HepG2 (cell line): ENCODE measurements at regions not wholly inside any gene's neighbourhood (a gene's known extent, or its start where the extent isn't known, plus 50 kb on each side); places are given as distances from the start of the nearest gene placed in this dataset.

Experiments used
- ATAC-seq: fragments of 200-7000 bp; cut with Tn5 transposase; 3 replicates; pipeline ENCODE4 v1.9.1; 2020; ENCODE audit warnings: mild to moderate bottlenecking, moderate library complexity
- BruUV-seq: library from RNA; stranded (reverse); fragments of 400-500 nt; replicated peaks from 2 replicates; lab custom pipeline; 2021; lab: Mats Ljungman, UMichigan
- CTCF ChIA-PET: fragments of 300-600 bp; formaldehyde crosslinking; extraction: SDS; loops from one replicate; lab custom pipeline; 2021; ENCODE audit warnings: low total read pairs, inconsistent platforms, low intra/inter-chr PET ratio; lab: Yijun Ruan, JAX
- POLR2A ChIA-PET: fragments of 350-600 bp; sonication (Branson Sonifier 250); formaldehyde crosslinking; loops from one replicate; lab custom pipeline; 2020; ENCODE audit warnings: antibody characterized with exemption, inconsistent platforms; lab: Yijun Ruan, JAX
- DNase-seq: peaks from one replicate; pipeline ENCODE4 v3.0.0-alpha.2; 2015; ENCODE audit warnings: low spot score
- FAIRE-seq: peaks from 3 replicates; lab custom pipeline; 2011; peaks lifted over from hg19 to GRCh38; lab: Jason Lieb, UNC
- H2AFZ ChIP-seq: one replicate; pipeline ENCODE4 v1.6.1; 2011; ENCODE audit warnings: low read length, inconsistent platforms
- H3K27ac ChIP-seq: fragments of 300-600 bp; 3 replicates; pipeline ENCODE4 v1.8.0; 2011; ENCODE audit warnings: mixed run types, mild to moderate bottlenecking, mixed read lengths, low read length, inconsistent platforms; ENCODE audit not compliant: insufficient read depth; ENCODE audit errors: extremely low read length
- H3K27me3 ChIP-seq, 2 experiments: fragments of 200-600 bp in 1 of 2; 2 replicates in 1 of 2; 3 replicates in 1 of 2; pipeline versions ENCODE4 v1.6.0 to v1.8.0; 2011; ENCODE audit warnings: low read length in 2 of 2, mild to moderate bottlenecking in 2 of 2, moderate library complexity in 2 of 2, inconsistent platforms in 1 of 2; ENCODE audit not compliant: insufficient read depth in 2 of 2, control insufficient read depth in 1 of 2
- H3K36me3 ChIP-seq, 2 experiments: fragments of 200-600 bp in 1 of 2; replicated peaks in 1 of 2; 2 replicates in 1 of 2; 3 replicates in 1 of 2; pipeline versions ENCODE4 v1.5.1 to v1.8.0; 2011; ENCODE audit warnings: low read length in 2 of 2, inconsistent platforms in 1 of 2; ENCODE audit not compliant: insufficient read depth in 2 of 2, control insufficient read depth in 1 of 2
- H3K4me1 ChIP-seq: 2 replicates; pipeline ENCODE4 v1.5.1; 2012; ENCODE audit warnings: low read length, inconsistent platforms; ENCODE audit not compliant: insufficient read depth
- H3K4me2 ChIP-seq: 2 replicates; pipeline ENCODE4 v1.6.0; 2011; ENCODE audit warnings: low read depth, low read length, inconsistent platforms
- H3K4me3 ChIP-seq, 3 experiments: fragments of 200-600 bp in 1 of 3; sonication (generic), shearing (Covaris generic) in 1 of 3; replicated peaks in 1 of 3; 2 replicates each; pipeline ENCODE4 v1.5.1; 2011 to 2016; ENCODE audit warnings: low read length in 3 of 3, inconsistent platforms in 2 of 3, low read depth in 2 of 3, mild to moderate bottlenecking in 2 of 3, control low read depth in 1 of 3, mixed read lengths in 1 of 3; ENCODE audit not compliant: insufficient read depth in 1 of 3
- H3K79me2 ChIP-seq: one replicate; pipeline ENCODE4 v1.6.1; 2011; ENCODE audit warnings: low read length, inconsistent platforms; ENCODE audit not compliant: insufficient read depth
- H3K9ac ChIP-seq: 2 replicates; pipeline ENCODE4 v1.6.0; 2011; ENCODE audit warnings: mild to moderate bottlenecking, low read depth, low read length, inconsistent platforms; ENCODE audit not compliant: insufficient read depth
- H3K9me3 ChIP-seq: 2 replicates; pipeline ENCODE4 v1.5.1; 2012; ENCODE audit warnings: mild to moderate bottlenecking, low read length
- H4K20me1 ChIP-seq: 2 replicates; pipeline ENCODE4 v1.6.0; 2011; ENCODE audit warnings: inconsistent platforms, mild to moderate bottlenecking, low read length, moderate library complexity; ENCODE audit not compliant: insufficient read depth
- HIVEP1 ChIP-seq: sonication (generic); formaldehyde crosslinking; IDR thresholded peaks from 2 replicates; pipeline ENCODE4 v1.4.0; 2020; ENCODE audit warnings: mild to moderate bottlenecking, missing genetic modification reagents
- MAZ ChIP-seq, 2 experiments: sonication (generic) in 1 of 2; formaldehyde crosslinking in 1 of 2; IDR thresholded peaks; 2 replicates each; pipeline versions ENCODE4 v1.5.0 to v1.6.1; 2012 to 2020; ENCODE audit warnings: low read depth in 2 of 2, mild to moderate bottlenecking in 2 of 2, borderline replicate concordance in 1 of 2, improper control_type of control experiment in 1 of 2, low read length in 1 of 2, missing genetic modification reagents in 1 of 2, moderate library complexity in 1 of 2
- POLR2A ChIP-seq, 2 experiments: IDR thresholded peaks; 2 replicates each; pipeline ENCODE4 v1.6.1; 2011; ENCODE audit warnings: low read depth in 2 of 2, low read length in 2 of 2, mild to moderate bottlenecking in 1 of 2, moderate library complexity in 1 of 2; ENCODE audit not compliant: insufficient read depth in 1 of 2
- SCMH1 ChIP-seq: sonication (generic); formaldehyde crosslinking; IDR thresholded peaks from 2 replicates; pipeline ENCODE4 v1.9.0; 2021; ENCODE audit warnings: missing genetic modification reagents, mild to moderate bottlenecking, borderline replicate concordance
- SIX1 ChIP-seq: sonication (generic); formaldehyde crosslinking; IDR thresholded peaks from 2 replicates; pipeline ENCODE4 v1.4.0; 2020; ENCODE audit warnings: missing genetic modification reagents, borderline replicate concordance
- SPEN ChIP-seq: sonication (generic); formaldehyde crosslinking; IDR thresholded peaks from 2 replicates; pipeline ENCODE4 v1.5.1; 2020; ENCODE audit warnings: low read depth, mild to moderate bottlenecking, missing genetic modification reagents
- ZKSCAN1 ChIP-seq: fragments of 150-350 bp; IDR thresholded peaks from 2 replicates; pipeline ENCODE4 v1.6.1; 2014; ENCODE audit warnings: low read length
- ZNF263 ChIP-seq: sonication (generic); formaldehyde crosslinking; IDR thresholded peaks from 2 replicates; pipeline ENCODE4 v1.4.0; 2020; ENCODE audit warnings: missing genetic modification reagents
- ZSCAN21 ChIP-seq: sonication (generic); formaldehyde crosslinking; IDR thresholded peaks from 2 replicates; pipeline ENCODE4 v1.8.0; 2022; ENCODE audit warnings: mild to moderate bottlenecking, missing genetic modification reagents, moderate library complexity, borderline replicate concordance
- ZUFSP ChIP-seq: sonication (generic); formaldehyde crosslinking; IDR thresholded peaks from 2 replicates; pipeline ENCODE4 v1.9.0; 2021; ENCODE audit warnings: missing genetic modification reagents, mild to moderate bottlenecking, borderline replicate concordance
- WGBS: methylation state at CpG from one replicate; pipeline ENCODE4 v1.1.6; 2017; ENCODE audit warnings: low lambda C conversion rate; 5-methylcytosine and 5-hydroxymethylcytosine counted together
- in situ Hi-C: cut with HindIII; loops from 2 replicates; pipeline ENCODE4 v1.10.0; 2017; ENCODE audit warnings: low pct_unique_long_range_greater_than_20kb; ENCODE audit not compliant: extremely low pct_ligation_motif_present
- intact Hi-C: fragments of 100-400 bp; cut with micrococcal nuclease; formaldehyde crosslinking; loops from one replicate; pipeline ENCODE4 v1.10.0; 2022; ENCODE audit not compliant: unreplicated experiment

GRCh38 chr7:25557379-25557917, 329.2 kb upstream of the NPVF start (continued):
- TF ChIP-seq SCMH1 (CRISPR knock-in tag) = no peak

- intact Hi-C loops = no loop called here
- no peak overlapping the region for H3K27ac ChIP-seq
- H3K9ac ChIP-seq = no peak overlapping the region
- no peak for DNase-seq
- TF ChIP-seq HIVEP1 (CRISPR knock-in tag) = no peak
- WGBS = 9% methylated on average over 4 of the region's 4 CpGs
- in situ Hi-C loops = no loop called here
- FAIRE-seq = no peak
- no peaks in the 10 kb centered on the region for H3K9me3 ChIP-seq
- CTCF ChIA-PET = interaction anchor here (0.9 kb wide), 1 partner anchor 298 kb away, joined by 3 read pairs; no protein-coding TSS in a partner anchor
- H4K20me1 ChIP-seq = no peaks in the 10 kb centered on the region
- H3K4me1 ChIP-seq = no peaks in the 10 kb centered on the region
- BruUV-seq = no TSS peak
- no peak overlapping the region for H3K4me3 ChIP-seq
- POLR2A ChIA-PET = no interaction called here
- H3K4me2 ChIP-seq = no peak overlapping the region
- H2AFZ ChIP-seq = no peak overlapping the region
- peaks cover 2 to 21% of the 10 kb centered on the region in 2 experiments; a peak in 3 of 5 replicates for H3K27me3 ChIP-seq
- no peaks in the 10 kb centered on the region for H3K79me2 ChIP-seq
- ATAC-seq = no peak
- H3K36me3 ChIP-seq = no peaks in the 10 kb centered on the region
These were observed 329.6 kb upstream of the NPVF start for GRCh38 chr7:25557930-25558329.

GRCh38 chr7:25558605-25559004, 330.3 kb upstream of the NPVF start:
- Histone ChIP-seq H3K4me3 (no peak overlapping the region), H3K9ac (no peak overlapping the region), H4K20me1 (no peaks in the 10 kb centered on the region), H2AFZ (no peak overlapping the region), H3K27me3 (peaks cover 2 to 21% of the 10 kb centered on the region in 2 experiments; a peak in 3 of 5 replicates), H3K27ac (no peak overlapping the region), H3K9me3 (no peaks in the 10 kb centered on the region), H3K4me1 (no peaks in the 10 kb centered on the region), H3K36me3 (no peaks in the 10 kb centered on the region), H3K4me2 (no peak overlapping the region), H3K79me2 (no peaks in the 10 kb centered on the region)
- intact Hi-C loops = no loop called here
- ChIA-PET CTCF (interaction anchor here (0.9 kb wide), 1 partner anchor 299 kb away, joined by 3 read pairs; no protein-coding TSS in a partner anchor), POLR2A (no interaction called here)
- no peak for DNase-seq
- ATAC-seq = no peak
- in situ Hi-C loops = no loop called here
- no peak for FAIRE-seq
- WGBS = 15% methylated on average over 3 of the region's 3 CpGs
- no TSS peak for BruUV-seq
- TF ChIP-seq ZSCAN21 (CRISPR knock-in tag) (no peak), SIX1 (CRISPR knock-in tag) (no peak), MAZ (IDR thresholded peaks at IDR 0.05; ENCODE audit: borderline replicate concordance, low read depth, low read length) (no peak), MAZ (CRISPR knock-in tag; IDR thresholded peaks at IDR 0.05; ENCODE audit: low read depth) (no peak), ZKSCAN1 (no peak), ZUFSP (CRISPR knock-in tag) (no peak), SPEN (CRISPR knock-in tag) (no peak), ZNF263 (CRISPR knock-in tag) (no peak), POLR2A (IDR thresholded peaks at IDR 0.05; ENCODE audit: insufficient read depth in 1 of 2, low read depth in 2 of 2, low read length in 2 of 2) (no peak)
